ENCODE measurements at regions not wholly inside any gene's neighbourhood (a gene's known extent, or its start where the extent isn't known, plus 50 kb on each side); places are given as distances from the start of the nearest gene placed in this dataset.
A peak's percentile ranks its signal among the peaks of the same experiment; 100 is the strongest.

GRCh38 chr1:14190508-14190907 is 408.0 kb upstream of the KAZN start:
- no peak overlapping the region for H2AFZ ChIP-seq (ENCODE audit: low read length)
- TF ChIP-seq FOSL2 (CRISPR knock-in tag; IDR thresholded peaks at IDR 0.05) = peak; percentile 38; the same call in 1 of the 2 replicates
- no peak for TF ChIP-seq ARID2 (CRISPR knock-in tag; IDR thresholded peaks at IDR 0.05; ENCODE audit: borderline replicate concordance)
- TF ChIP-seq ZFP82 (CRISPR knock-in tag; IDR thresholded peaks at IDR 0.05; ENCODE audit: borderline replicate concordance) = no peak
- no peak overlapping the region for H3K9ac ChIP-seq (ENCODE audit: insufficient read depth, low read depth, low read length)
- 2% methylated on average over 3 of the region's 3 CpGs for WGBS (ENCODE audit: low lambda C conversion rate)
- H3K4me2 ChIP-seq (ENCODE audit: low read depth, low read length) = no peak overlapping the region
- FAIRE-seq = no peak
- H3K9me3 ChIP-seq (ENCODE audit: low read length) = peaks cover 17% of the 10 kb centered on the region; the same call in 1 of the 2 replicates
- ATAC-seq = no peak
- H3K4me1 ChIP-seq (ENCODE audit: insufficient read depth, low read length) = no peaks in the 10 kb centered on the region
- DNase-seq (ENCODE audit: low spot score) = no peak
- ChIA-PET CTCF (ENCODE audit: low intra/inter-chr PET ratio, low total read pairs) (no interaction called here), POLR2A (no interaction called here)
- BruUV-seq (replicated peaks) = no TSS peak
- no peaks in the 10 kb centered on the region for H3K27me3 ChIP-seq (ENCODE audit: control insufficient read depth in 1 of 2, insufficient read depth in 2 of 2, low read length in 2 of 2)
- no peaks in the 10 kb centered on the region for H3K36me3 ChIP-seq (replicated peaks in 1 of 2; ENCODE audit: control insufficient read depth in 1 of 2, insufficient read depth in 2 of 2, low read length in 2 of 2)
- H3K79me2 ChIP-seq (ENCODE audit: insufficient read depth, low read length) = no peaks in the 10 kb centered on the region
- H4K20me1 ChIP-seq (ENCODE audit: insufficient read depth, low read length) = no peaks in the 10 kb centered on the region
- intact Hi-C loops (cut with micrococcal nuclease; ENCODE audit: unreplicated experiment) (no loop called here), in situ Hi-C loops (cut with HindIII; ENCODE audit: extremely low pct_ligation_motif_present, low pct_unique_long_range_greater_than_20kb) (no loop called here)
- no peak overlapping the region for H3K4me3 ChIP-seq (replicated peaks in 1 of 3; ENCODE audit: insufficient read depth in 1 of 3, low read depth in 2 of 3, low read length in 3 of 3)
- no peak overlapping the region for H3K27ac ChIP-seq (ENCODE audit: extremely low read length, insufficient read depth, low read length)

- no peaks in the 10 kb centered on the region for H3K79me2 ChIP-seq (ENCODE audit: insufficient read depth, low read length)
- POLR2A ChIA-PET = no interaction called here
- H4K20me1 ChIP-seq (ENCODE audit: insufficient read depth, low read length) = no peaks in the 10 kb centered on the region
- H3K9ac ChIP-seq (ENCODE audit: insufficient read depth, low read depth, low read length) = no peak overlapping the region
- H3K27ac ChIP-seq (ENCODE audit: extremely low read length, insufficient read depth, low read length) = no peak overlapping the region
- DNase-seq (ENCODE audit: low spot score) (no peak), ATAC-seq (no peak), FAIRE-seq (no peak)
- no peak overlapping the region for H3K4me3 ChIP-seq (replicated peaks in 1 of 3; ENCODE audit: insufficient read depth in 1 of 3, low read depth in 2 of 3, low read length in 3 of 3)
- H2AFZ ChIP-seq (ENCODE audit: low read length) = no peak overlapping the region
- WGBS (ENCODE audit: low lambda C conversion rate) = 7% methylated on average over 3 of the region's 3 CpGs
- in situ Hi-C loops (cut with HindIII; ENCODE audit: extremely low pct_ligation_motif_present, low pct_unique_long_range_greater_than_20kb) = no loop called here
- H3K9me3 ChIP-seq (ENCODE audit: low read length) = peaks cover 17% of the 10 kb centered on the region; the same call in 1 of the 2 replicates
- H3K36me3 ChIP-seq (replicated peaks in 1 of 2; ENCODE audit: control insufficient read depth in 1 of 2, insufficient read depth in 2 of 2, low read length in 2 of 2) = no peaks in the 10 kb centered on the region
- H3K4me2 ChIP-seq (ENCODE audit: low read depth, low read length) = no peak overlapping the region
- no TSS peak for BruUV-seq (replicated peaks)
- TF ChIP-seq POGK (CRISPR knock-in tag; conservative IDR thresholded peaks at IDR 0.05) (no peak), ATF4 (CRISPR knock-in tag; IDR thresholded peaks at IDR 0.05) (no peak), XRCC5 (optimal IDR thresholded peaks at IDR 0.05; ENCODE audit: low read length) (no peak), CCDC6 (CRISPR knock-in tag; IDR thresholded peaks at IDR 0.05) (no peak)
- no peaks in the 10 kb centered on the region for H3K4me1 ChIP-seq (ENCODE audit: insufficient read depth, low read length)
- H3K27me3 ChIP-seq (ENCODE audit: control insufficient read depth in 1 of 2, insufficient read depth in 2 of 2, low read length in 2 of 2) = no peaks in the 10 kb centered on the region
- intact Hi-C loops (cut with micrococcal nuclease; ENCODE audit: unreplicated experiment) = no loop called here
- CTCF ChIA-PET (ENCODE audit: low intra/inter-chr PET ratio, low total read pairs) = no interaction called here
Measured at GRCh38 chr1:14194511-14194910, 404.0 kb upstream of the KAZN start.
